A549 (cell line): ENCODE measurements at regions not wholly inside any gene's neighbourhood (a gene's known extent, or its start where the extent isn't known, plus 50 kb on each side); places are given as distances from the start of the nearest gene placed in this dataset.

Experiments used
- ATAC-seq, 2 experiments: fragments of 200-7000 bp in 1 of 2; fragments of >200 bp in 1 of 2; cut with Nextera tagmentation in 1 of 2; cut with Tn5 transposase in 1 of 2; 3 replicates each; pipeline versions ENCODE4 v1.8.0 to v1.9.1; 2018 to 2020; ENCODE audit warnings: mild to moderate bottlenecking in 1 of 2, moderate library complexity in 1 of 2
- CTCF ChIA-PET: fragments of 300-600 bp; sonication (Branson Sonifier 250); formaldehyde crosslinking; extraction: SDS; loops from one replicate; lab custom pipeline; 2021; ENCODE audit warnings: antibody characterized with exemption, inconsistent platforms; lab: Yijun Ruan, JAX
- POLR2A ChIA-PET: fragments of 350-600 bp; formaldehyde crosslinking; extraction: SDS; loops from one replicate; lab custom pipeline; 2021; ENCODE audit warnings: antibody characterized with exemption, inconsistent platforms; lab: Yijun Ruan, JAX
- DNase-seq, 2 experiments: peaks; one replicate each; pipeline versions ENCODE4 v3.0.0 to v3.0.0-alpha.2; 2011 to 2016; ENCODE audit warnings: low read depth in 1 of 2, low spot score in 1 of 2
- FAIRE-seq: peaks from 2 replicates; lab custom pipeline; 2011; peaks lifted over from hg19 to GRCh38; lab: Jason Lieb, UNC
- H3K27ac ChIP-seq, 2 experiments: fragments of >200 bp; sonication (Bioruptor Twin); formaldehyde crosslinking; 3 replicates each; pipeline ENCODE4 v1.5.1; 2016 to 2017
- H3K4me1 ChIP-seq: fragments of >200 bp; sonication (Bioruptor Twin); formaldehyde crosslinking; 3 replicates; pipeline ENCODE4 v1.6.1; 2016
- H3K4me2 ChIP-seq: fragments of >200 bp; sonication (Bioruptor Twin); formaldehyde crosslinking; 3 replicates; pipeline ENCODE4 v1.6.1; 2016
- H3K4me3 ChIP-seq: fragments of >200 bp; sonication (Bioruptor Twin); formaldehyde crosslinking; 3 replicates; pipeline ENCODE4 v1.5.1; 2016
- H3K9me3 ChIP-seq: fragments of >200 bp; sonication (Bioruptor Twin); formaldehyde crosslinking; 3 replicates; pipeline ENCODE4 v1.6.1; 2016
- CBX8 ChIP-seq: fragments of 200-600 bp; sonication (generic); IDR thresholded peaks from 2 replicates; pipeline ENCODE4 v1.6.1; 2016
- CEBPB ChIP-seq, 2 experiments: fragments of >200 bp in 1 of 2; sonication (Bioruptor Twin) in 1 of 2; formaldehyde crosslinking in 1 of 2; IDR thresholded peaks; 2 replicates each; pipeline ENCODE4 v1.6.1; 2012 to 2016
- EHF ChIP-seq: fragments of 250-450 bp; sonication (Bioruptor Pico); IDR thresholded peaks from 2 replicates; pipeline ENCODE4 v1.5.0; 2020; ENCODE audit warnings: mild to moderate bottlenecking
- HDAC2 ChIP-seq: fragments of 200-600 bp; sonication (generic); IDR thresholded peaks from 2 replicates; pipeline ENCODE4 v1.6.1; 2016
- HEYL ChIP-seq: fragments of 250-450 bp; sonication (Bioruptor Pico); IDR thresholded peaks from 2 replicates; pipeline ENCODE4 v1.8.0; 2021; ENCODE audit warnings: mild to moderate bottlenecking, moderate library complexity
- HOXB13 ChIP-seq: fragments of 250-450 bp; sonication (Bioruptor Pico); IDR thresholded peaks from 2 replicates; pipeline ENCODE4 v1.5.0; 2020; ENCODE audit warnings: low read depth, mild to moderate bottlenecking, moderate library complexity
- JUNB ChIP-seq: fragments of >200 bp; sonication (Bioruptor Twin); formaldehyde crosslinking; IDR thresholded peaks from 2 replicates; pipeline ENCODE4 v1.6.1; 2016
- MAFK ChIP-seq: fragments of 450-650 bp; IDR thresholded peaks from 2 replicates; pipeline ENCODE4 v1.6.1; 2014; ENCODE audit not compliant: partially characterized antibody
- NR3C1 ChIP-seq: fragments of >200 bp; sonication (Bioruptor Twin); formaldehyde crosslinking; IDR thresholded peaks from 3 replicates; pipeline ENCODE4 v1.6.1; 2017
- PHF8 ChIP-seq: fragments of 200-600 bp; sonication (generic); IDR thresholded peaks from 2 replicates; pipeline ENCODE4 v1.6.1; 2016; ENCODE audit warnings: low read depth, mild to moderate bottlenecking, antibody characterized with exemption, moderate library complexity, borderline replicate concordance
- POLR2A ChIP-seq: IDR thresholded peaks from 2 replicates; pipeline ENCODE4 v1.6.1; 2012; ENCODE audit warnings: mild to moderate bottlenecking, low read length
- POLR2AphosphoS2 ChIP-seq: conservative IDR thresholded peaks from 2 replicates; pipeline ENCODE4 v1.6.1; 2012; ENCODE audit warnings: low read length, improper control_type of control experiment, inconsistent platforms
- RARB ChIP-seq: fragments of 250-450 bp; sonication (Bioruptor Pico); IDR thresholded peaks from 2 replicates; pipeline ENCODE4 v1.8.0; 2021; ENCODE audit warnings: mild to moderate bottlenecking, moderate library complexity
- RCOR1 ChIP-seq: fragments of 150-350 bp; IDR thresholded peaks from 2 replicates; pipeline ENCODE4 v1.6.1; 2014; ENCODE audit warnings: antibody characterized with exemption, low read length, low read depth
- RFX5 ChIP-seq: fragments of 450-650 bp; IDR thresholded peaks from 2 replicates; pipeline ENCODE4 v1.7.1; 2014; ENCODE audit warnings: antibody characterized with exemption, mild to moderate bottlenecking, moderate library complexity
- RNF2 ChIP-seq: fragments of 200-600 bp; sonication (generic); IDR thresholded peaks from 2 replicates; pipeline ENCODE4 v1.6.1; 2016; ENCODE audit warnings: low read depth, mild to moderate bottlenecking, antibody characterized with exemption, moderate library complexity, borderline replicate concordance
- SMC3 ChIP-seq: fragments of >200 bp; sonication (Bioruptor Twin); formaldehyde crosslinking; IDR thresholded peaks from 3 replicates; pipeline ENCODE4 v1.6.1; 2018; ENCODE audit warnings: inconsistent platforms
- SREBF2 ChIP-seq: fragments of 450-650 bp; IDR thresholded peaks from 2 replicates; pipeline ENCODE4 v1.6.1; 2014; ENCODE audit warnings: mild to moderate bottlenecking, moderate library complexity
- WGBS: methylation state at CpG from one replicate; pipeline ENCODE4 v1.1.6; 2017; ENCODE audit errors: missing lambda C conversion rate; 5-methylcytosine and 5-hydroxymethylcytosine counted together
- TF ChIP-seq, protein P1 (sequence below): fragments of >200 bp; sonication (Bioruptor Twin); formaldehyde crosslinking; IDR thresholded peaks from 3 replicates; pipeline ENCODE4 v1.5.1; 2016
- TF ChIP-seq, protein P2 (sequence below): fragments of 450-650 bp; IDR thresholded peaks from 2 replicates; pipeline ENCODE4 v1.6.1; 2014; ENCODE audit warnings: antibody characterized with exemption
- TF ChIP-seq, protein P3 (sequence below): fragments of 250-450 bp; sonication (Bioruptor Pico); IDR thresholded peaks from 2 replicates; pipeline ENCODE4 v1.5.0; 2020; ENCODE audit warnings: low read depth, mild to moderate bottlenecking, moderate library complexity
- TF ChIP-seq, protein P4 (sequence below): fragments of 200-600 bp; sonication (generic); IDR thresholded peaks from 2 replicates; pipeline ENCODE4 v1.6.1; 2016; ENCODE audit warnings: antibody characterized with exemption, mild to moderate bottlenecking, moderate library complexity

DNA sequence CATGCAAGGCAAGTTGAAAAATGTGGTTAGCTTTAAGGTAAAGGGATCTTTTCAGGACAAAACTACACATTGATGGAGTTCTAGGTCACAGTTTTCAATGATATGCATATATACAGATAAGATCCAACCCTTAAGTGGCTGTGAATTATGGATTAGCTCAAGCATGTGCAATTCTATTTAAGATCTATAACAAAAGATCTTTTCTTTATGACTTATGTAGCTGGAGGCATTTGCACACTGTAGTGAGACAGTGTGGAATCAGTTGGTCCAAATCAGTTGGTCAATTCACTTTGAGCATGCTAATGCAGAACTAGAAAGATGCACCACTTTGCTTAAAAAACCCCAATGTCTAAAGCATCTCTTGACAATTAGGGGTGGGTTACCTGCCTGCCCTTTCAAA, 417.1 kb upstream of the ZEB2 start:
- ATAC-seq = no peak
- POLR2A ChIA-PET = no interaction called here
- no peak overlapping the region for H3K27ac ChIP-seq

DNA sequence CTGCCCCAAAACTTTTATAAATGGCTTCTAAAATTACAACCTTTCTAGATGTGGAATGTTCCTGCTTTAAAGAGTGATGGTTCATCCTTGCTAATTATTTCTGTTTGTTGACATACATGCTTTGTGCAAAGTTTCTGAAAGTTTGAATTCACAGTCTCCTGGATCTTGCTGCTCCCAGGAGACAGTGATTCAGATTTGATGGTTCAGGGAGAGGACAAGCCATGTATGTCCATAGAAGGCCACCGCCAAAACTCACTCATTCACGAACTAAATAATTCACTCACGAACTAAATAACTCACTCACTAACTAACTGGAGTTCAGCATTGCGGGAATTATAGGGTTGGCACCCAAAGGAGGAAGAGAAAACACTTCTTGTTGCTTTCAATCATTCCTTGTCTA, 416.5 kb upstream of the ZEB2 start:
- no peak for DNase-seq
- peaks cover 25% of the 10 kb centered on the region for H3K4me1 ChIP-seq
- no peak overlapping the region for H3K27ac ChIP-seq
- no peak overlapping the region for H3K4me3 ChIP-seq
- H3K9me3 ChIP-seq = peaks cover 7% of the 10 kb centered on the region; the same call in 2 of the 3 replicates
- ChIA-PET CTCF (interaction anchor here (0.7 kb wide), 1 partner anchor 1043 kb away, joined by 3 read pairs; no protein-coding TSS in a partner anchor), POLR2A (no interaction called here)
- H3K4me2 ChIP-seq = no peak overlapping the region
- TF ChIP-seq HOXB13 (CRISPR knock-in tag) = no peak
- TF ChIP-seq JUNB = no peak
- no peak for TF ChIP-seq SMC3
- no peak for TF ChIP-seq EHF (CRISPR knock-in tag)
- no peak for TF ChIP-seq RFX5
- TF ChIP-seq RARB (CRISPR knock-in tag) = no peak
- TF ChIP-seq, protein P1, sequence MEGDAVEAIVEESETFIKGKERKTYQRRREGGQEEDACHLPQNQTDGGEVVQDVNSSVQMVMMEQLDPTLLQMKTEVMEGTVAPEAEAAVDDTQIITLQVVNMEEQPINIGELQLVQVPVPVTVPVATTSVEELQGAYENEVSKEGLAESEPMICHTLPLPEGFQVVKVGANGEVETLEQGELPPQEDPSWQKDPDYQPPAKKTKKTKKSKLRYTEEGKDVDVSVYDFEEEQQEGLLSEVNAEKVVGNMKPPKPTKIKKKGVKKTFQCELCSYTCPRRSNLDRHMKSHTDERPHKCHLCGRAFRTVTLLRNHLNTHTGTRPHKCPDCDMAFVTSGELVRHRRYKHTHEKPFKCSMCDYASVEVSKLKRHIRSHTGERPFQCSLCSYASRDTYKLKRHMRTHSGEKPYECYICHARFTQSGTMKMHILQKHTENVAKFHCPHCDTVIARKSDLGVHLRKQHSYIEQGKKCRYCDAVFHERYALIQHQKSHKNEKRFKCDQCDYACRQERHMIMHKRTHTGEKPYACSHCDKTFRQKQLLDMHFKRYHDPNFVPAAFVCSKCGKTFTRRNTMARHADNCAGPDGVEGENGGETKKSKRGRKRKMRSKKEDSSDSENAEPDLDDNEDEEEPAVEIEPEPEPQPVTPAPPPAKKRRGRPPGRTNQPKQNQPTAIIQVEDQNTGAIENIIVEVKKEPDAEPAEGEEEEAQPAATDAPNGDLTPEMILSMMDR = no peak
- no peak for TF ChIP-seq HDAC2
- no peak for TF ChIP-seq PHF8
- no peak for TF ChIP-seq POLR2AphosphoS2
- WGBS = 84% methylated on average over 4 of the region's 4 CpGs
- no peak for FAIRE-seq
- ATAC-seq = no peak

More for the DNA sequence above, 417.1 kb upstream of the ZEB2 start:
- DNase-seq = no peak
- Histone ChIP-seq H3K4me3 (no peak overlapping the region), H3K9me3 (peaks cover 7% of the 10 kb centered on the region; the same call in 2 of the 3 replicates), H3K4me1 (peaks cover 31% of the 10 kb centered on the region), H3K4me2 (no peak overlapping the region)
- CTCF ChIA-PET = interaction anchor here (0.7 kb wide), 1 partner anchor 1042 kb away, joined by 3 read pairs; no protein-coding TSS in a partner anchor
- no peak for FAIRE-seq
- no peak for TF ChIP-seq RNF2
- no peak for TF ChIP-seq HEYL (CRISPR knock-in tag)
- TF ChIP-seq, protein P2, sequence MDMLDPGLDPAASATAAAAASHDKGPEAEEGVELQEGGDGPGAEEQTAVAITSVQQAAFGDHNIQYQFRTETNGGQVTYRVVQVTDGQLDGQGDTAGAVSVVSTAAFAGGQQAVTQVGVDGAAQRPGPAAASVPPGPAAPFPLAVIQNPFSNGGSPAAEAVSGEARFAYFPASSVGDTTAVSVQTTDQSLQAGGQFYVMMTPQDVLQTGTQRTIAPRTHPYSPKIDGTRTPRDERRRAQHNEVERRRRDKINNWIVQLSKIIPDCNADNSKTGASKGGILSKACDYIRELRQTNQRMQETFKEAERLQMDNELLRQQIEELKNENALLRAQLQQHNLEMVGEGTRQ = no peak
- TF ChIP-seq SREBF2 = no peak
- TF ChIP-seq CBX8 = no peak
- no peak for TF ChIP-seq POLR2A
- TF ChIP-seq NR3C1 = no peak
- no peak for TF ChIP-seq MAFK
- no peak for TF ChIP-seq HDAC2
- TF ChIP-seq SMC3 = no peak
- no peak for TF ChIP-seq EHF (CRISPR knock-in tag)
- no peak for TF ChIP-seq RCOR1
- TF ChIP-seq HOXB13 (CRISPR knock-in tag) = no peak
- TF ChIP-seq, protein P3, sequence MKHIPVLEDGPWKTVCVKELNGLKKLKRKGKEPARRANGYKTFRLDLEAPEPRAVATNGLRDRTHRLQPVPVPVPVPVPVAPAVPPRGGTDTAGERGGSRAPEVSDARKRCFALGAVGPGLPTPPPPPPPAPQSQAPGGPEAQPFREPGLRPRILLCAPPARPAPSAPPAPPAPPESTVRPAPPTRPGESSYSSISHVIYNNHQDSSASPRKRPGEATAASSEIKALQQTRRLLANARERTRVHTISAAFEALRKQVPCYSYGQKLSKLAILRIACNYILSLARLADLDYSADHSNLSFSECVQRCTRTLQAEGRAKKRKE (CRISPR knock-in tag) = no peak
- TF ChIP-seq CEBPB (IDR thresholded peaks at IDR 0.05) = no peak
- TF ChIP-seq, protein P4, sequence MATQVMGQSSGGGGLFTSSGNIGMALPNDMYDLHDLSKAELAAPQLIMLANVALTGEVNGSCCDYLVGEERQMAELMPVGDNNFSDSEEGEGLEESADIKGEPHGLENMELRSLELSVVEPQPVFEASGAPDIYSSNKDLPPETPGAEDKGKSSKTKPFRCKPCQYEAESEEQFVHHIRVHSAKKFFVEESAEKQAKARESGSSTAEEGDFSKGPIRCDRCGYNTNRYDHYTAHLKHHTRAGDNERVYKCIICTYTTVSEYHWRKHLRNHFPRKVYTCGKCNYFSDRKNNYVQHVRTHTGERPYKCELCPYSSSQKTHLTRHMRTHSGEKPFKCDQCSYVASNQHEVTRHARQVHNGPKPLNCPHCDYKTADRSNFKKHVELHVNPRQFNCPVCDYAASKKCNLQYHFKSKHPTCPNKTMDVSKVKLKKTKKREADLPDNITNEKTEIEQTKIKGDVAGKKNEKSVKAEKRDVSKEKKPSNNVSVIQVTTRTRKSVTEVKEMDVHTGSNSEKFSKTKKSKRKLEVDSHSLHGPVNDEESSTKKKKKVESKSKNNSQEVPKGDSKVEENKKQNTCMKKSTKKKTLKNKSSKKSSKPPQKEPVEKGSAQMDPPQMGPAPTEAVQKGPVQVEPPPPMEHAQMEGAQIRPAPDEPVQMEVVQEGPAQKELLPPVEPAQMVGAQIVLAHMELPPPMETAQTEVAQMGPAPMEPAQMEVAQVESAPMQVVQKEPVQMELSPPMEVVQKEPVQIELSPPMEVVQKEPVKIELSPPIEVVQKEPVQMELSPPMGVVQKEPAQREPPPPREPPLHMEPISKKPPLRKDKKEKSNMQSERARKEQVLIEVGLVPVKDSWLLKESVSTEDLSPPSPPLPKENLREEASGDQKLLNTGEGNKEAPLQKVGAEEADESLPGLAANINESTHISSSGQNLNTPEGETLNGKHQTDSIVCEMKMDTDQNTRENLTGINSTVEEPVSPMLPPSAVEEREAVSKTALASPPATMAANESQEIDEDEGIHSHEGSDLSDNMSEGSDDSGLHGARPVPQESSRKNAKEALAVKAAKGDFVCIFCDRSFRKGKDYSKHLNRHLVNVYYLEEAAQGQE = no peak
